MG63 (cell line): ENCODE measurements at regions not wholly inside any gene's neighbourhood (a gene's known extent, or its start where the extent isn't known, plus 50 kb on each side); places are given as distances from the start of the nearest gene placed in this dataset.

ENCODE experiments used
- DNase-seq: peaks from one replicate; pipeline ENCODE4 v3.0.0-alpha.2; 2020
- H3K27me3 ChIP-seq: fragments of 250-450 bp; sonication (Bioruptor Pico); 2 replicates; pipeline ENCODE4 v1.5.1; 2020; ENCODE audit warnings: mild to moderate bottlenecking, moderate library complexity
- H3K36me3 ChIP-seq: fragments of 250-450 bp; sonication (Bioruptor Pico); 2 replicates; pipeline ENCODE4 v1.5.1; 2020; ENCODE audit warnings: mild to moderate bottlenecking, moderate library complexity
- H3K4me3 ChIP-seq: fragments of 250-450 bp; sonication (Bioruptor Pico); 2 replicates; pipeline ENCODE4 v1.5.1; 2020; ENCODE audit warnings: mild to moderate bottlenecking, moderate library complexity
- H3K9me3 ChIP-seq: fragments of 250-450 bp; sonication (Bioruptor Pico); 2 replicates; pipeline ENCODE4 v1.5.1; 2020; ENCODE audit warnings: mild to moderate bottlenecking, moderate library complexity

GRCh38 chr4:103372002-103372558, 173.9 kb upstream of the CENPE start:
- Histone ChIP-seq H3K36me3 (no peaks in the 10 kb centered on the region), H3K9me3 (no peaks in the 10 kb centered on the region), H3K4me3 (no peak overlapping the region), H3K27me3 (no peaks in the 10 kb centered on the region)
- no peak for DNase-seq

GRCh38 chr4:103370336-103370735, 172.2 kb upstream of the CENPE start:
- no peak for DNase-seq
- Histone ChIP-seq H3K27me3 (no peaks in the 10 kb centered on the region), H3K9me3 (no peaks in the 10 kb centered on the region), H3K36me3 (no peaks in the 10 kb centered on the region), H3K4me3 (no peak overlapping the region)

DNA sequence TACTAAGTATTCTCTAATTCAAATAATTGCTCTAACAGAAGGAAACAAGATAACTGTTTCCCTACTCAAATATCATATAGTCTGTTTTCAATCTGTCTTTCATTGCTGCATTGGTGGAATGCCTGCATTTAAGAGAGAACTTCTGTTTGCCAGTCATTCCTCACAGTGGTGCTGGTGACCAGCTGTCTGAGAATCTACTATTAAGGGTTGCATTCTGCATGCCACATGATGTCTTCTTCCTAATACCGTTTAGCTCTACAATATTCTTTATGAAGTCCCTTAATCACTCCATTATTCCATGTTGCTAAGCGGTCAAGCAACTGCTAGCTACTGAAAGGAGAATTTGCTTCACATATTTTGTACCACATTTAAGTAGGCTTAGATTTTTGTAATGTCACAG, 167.1 kb upstream of the CENPE start:
- no peaks in the 10 kb centered on the region for H3K27me3 ChIP-seq
- H3K4me3 ChIP-seq: no peak overlapping the region
- H3K36me3 ChIP-seq: no peaks in the 10 kb centered on the region
- no peak for DNase-seq
- no peaks in the 10 kb centered on the region for H3K9me3 ChIP-seq

GRCh38 chr4:103364083-103364482, 165.9 kb upstream of the CENPE start:
- Histone ChIP-seq H3K4me3 (no peak overlapping the region), H3K9me3 (no peaks in the 10 kb centered on the region), H3K27me3 (no peaks in the 10 kb centered on the region), H3K36me3 (no peaks in the 10 kb centered on the region)
- DNase-seq: no peak

GRCh38 chr4:103361926-103362325, 163.8 kb upstream of the CENPE start:
- H3K4me3 ChIP-seq: no peak overlapping the region
- no peak for DNase-seq
- H3K36me3 ChIP-seq: no peaks in the 10 kb centered on the region
- H3K9me3 ChIP-seq: no peaks in the 10 kb centered on the region
- H3K27me3 ChIP-seq: no peaks in the 10 kb centered on the region

DNA sequence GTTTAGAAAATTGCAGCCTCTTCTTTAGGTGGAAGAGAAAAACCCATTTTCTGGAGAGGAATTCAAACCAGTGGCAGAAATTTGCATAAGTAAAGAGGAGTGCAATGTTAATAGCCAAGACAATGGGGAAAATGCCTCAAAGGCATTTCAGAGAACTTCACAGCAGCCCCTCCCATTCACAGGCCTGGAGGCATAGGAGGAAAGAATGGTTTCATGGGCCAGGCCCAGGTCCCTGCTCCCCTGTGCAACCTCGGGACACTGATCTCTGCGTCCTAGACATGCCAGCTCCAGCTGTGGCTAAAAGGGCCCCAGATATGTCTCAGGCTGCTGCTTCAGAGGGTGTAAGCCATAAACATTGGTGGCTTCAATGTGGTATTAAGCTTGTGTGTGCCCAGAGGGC, 161.8 kb upstream of the CENPE start:
- Histone ChIP-seq H3K9me3 (no peaks in the 10 kb centered on the region), H3K4me3 (no peak overlapping the region), H3K27me3 (no peaks in the 10 kb centered on the region), H3K36me3 (no peaks in the 10 kb centered on the region)
- no peak for DNase-seq

DNA sequence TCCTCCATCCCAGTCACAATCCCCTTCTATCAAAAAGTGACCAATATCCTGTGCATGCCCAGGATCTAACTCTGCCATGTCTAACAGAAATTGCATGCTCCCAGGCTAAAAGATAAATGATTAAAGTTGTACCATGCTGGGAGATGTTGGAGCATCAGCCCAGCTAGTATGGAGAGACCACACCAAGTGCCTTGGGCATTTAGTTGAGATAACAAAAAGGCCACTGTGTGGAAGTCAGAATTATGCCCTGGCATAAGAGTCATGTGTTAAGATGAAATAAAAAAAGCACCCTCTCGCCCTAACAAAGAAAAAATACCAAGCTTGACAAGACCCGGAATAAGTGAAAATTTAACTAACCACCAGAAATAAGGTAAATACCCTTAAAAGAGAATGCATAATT, 155.9 kb upstream of the CENPE start:
- Histone ChIP-seq H3K27me3 (no peaks in the 10 kb centered on the region), H3K36me3 (no peaks in the 10 kb centered on the region), H3K9me3 (no peaks in the 10 kb centered on the region), H3K4me3 (no peak overlapping the region)
- no peak for DNase-seq

- no peaks in the 10 kb centered on the region for H3K36me3 ChIP-seq
- no peaks in the 10 kb centered on the region for H3K9me3 ChIP-seq
- H3K27me3 ChIP-seq: no peaks in the 10 kb centered on the region
Observed at GRCh38 chr4:103329642-103330041, 131.5 kb upstream of the CENPE start.

DNA sequence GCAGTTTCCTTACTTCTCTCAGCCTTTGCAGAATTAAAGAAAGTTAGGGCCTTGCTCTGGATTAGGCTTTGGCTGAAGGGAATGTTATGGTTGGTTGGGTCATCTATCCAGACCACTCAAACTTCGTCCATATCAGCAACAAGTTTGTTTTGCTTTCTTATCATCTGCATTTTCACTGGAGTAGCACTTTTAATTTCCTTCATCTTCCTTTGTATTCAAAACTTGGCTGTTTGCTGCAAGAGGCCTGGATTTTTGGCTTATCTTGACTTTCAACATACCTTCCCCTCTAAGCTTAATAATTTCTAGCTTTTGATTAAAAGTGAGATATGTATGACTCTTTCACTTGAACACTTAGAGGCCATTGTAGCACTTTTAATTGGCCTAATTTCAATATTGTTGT, 126.7 kb upstream of the CENPE start:
- Histone ChIP-seq H3K4me3 (no peak overlapping the region), H3K36me3 (no peaks in the 10 kb centered on the region), H3K27me3 (no peaks in the 10 kb centered on the region), H3K9me3 (no peaks in the 10 kb centered on the region)
- no peak for DNase-seq

More at GRCh38 chr4:103329642-103330041, 131.5 kb upstream of the CENPE start:
- H3K4me3 ChIP-seq: no peak overlapping the region
- no peak for DNase-seq

DNA sequence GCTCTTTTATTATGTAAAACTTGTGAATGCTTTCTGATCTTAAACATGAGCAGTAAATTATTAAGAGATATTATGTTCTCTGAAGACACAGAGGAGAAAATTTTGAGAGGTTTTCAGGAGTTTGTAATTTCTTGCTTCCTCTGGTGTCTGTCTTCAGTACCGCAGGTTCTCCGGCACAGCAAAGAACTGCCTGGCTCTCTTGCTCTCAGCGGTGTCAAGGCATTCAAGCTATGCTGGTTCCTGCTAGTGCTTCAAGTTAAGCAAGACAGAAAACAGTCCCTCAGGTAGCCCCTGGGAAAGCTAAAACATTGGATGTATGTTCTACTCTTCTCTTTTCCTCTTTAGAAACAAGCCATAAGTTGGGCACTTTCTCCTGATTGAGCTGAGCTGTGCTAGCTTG, 120.2 kb upstream of the CENPE start:
- Histone ChIP-seq H3K4me3 (no peak overlapping the region), H3K27me3 (no peaks in the 10 kb centered on the region), H3K9me3 (no peaks in the 10 kb centered on the region; the same call in 1 of the 2 replicates), H3K36me3 (no peaks in the 10 kb centered on the region)
- no peak for DNase-seq

GRCh38 chr4:103308248-103308561, 110.1 kb upstream of the CENPE start:
- no peaks in the 10 kb centered on the region for H3K9me3 ChIP-seq

DNA sequence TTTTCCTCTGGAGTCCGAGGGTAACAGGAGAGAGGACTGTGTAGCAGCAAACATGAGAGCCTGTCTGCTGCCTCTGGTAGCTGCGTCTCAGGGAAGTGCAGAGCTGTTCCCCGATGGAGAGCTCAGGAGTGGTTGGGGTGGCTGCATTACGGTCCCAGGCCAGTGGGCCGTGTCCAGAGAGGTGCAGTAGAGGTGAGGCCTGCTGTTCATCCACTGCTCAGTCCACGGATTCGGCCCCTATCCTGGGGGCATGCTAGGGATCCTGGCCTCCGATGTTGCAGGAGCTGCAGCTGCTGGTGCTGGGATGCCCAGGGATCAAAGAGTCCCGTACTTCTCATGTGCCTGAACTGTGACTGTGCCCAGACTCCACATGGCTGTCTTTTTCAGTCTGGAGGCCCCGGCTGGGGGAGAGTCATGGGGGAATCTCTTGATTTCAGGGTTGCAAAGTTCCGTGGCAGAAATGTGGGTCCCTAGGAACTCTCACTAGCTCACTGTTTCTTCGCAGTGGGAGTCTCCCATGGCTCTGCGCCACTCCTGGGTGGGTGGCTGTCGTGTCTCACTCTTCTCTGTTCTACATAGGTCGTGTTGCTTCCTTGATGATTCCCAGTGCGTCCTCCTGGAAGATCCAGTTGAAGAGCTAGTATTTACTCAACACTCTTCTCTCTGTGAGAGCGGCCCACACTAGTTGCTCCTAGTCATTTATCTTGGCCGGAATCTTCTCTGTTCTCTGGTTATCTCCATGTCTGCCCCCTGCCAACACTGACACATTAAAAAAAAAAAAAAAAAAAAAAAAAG, 109.5 kb upstream of the CENPE start:
- H3K4me3 ChIP-seq: no peak overlapping the region
- H3K9me3 ChIP-seq: no peaks in the 10 kb centered on the region
- no peak for DNase-seq
- no peaks in the 10 kb centered on the region for H3K27me3 ChIP-seq
- no peaks in the 10 kb centered on the region for H3K36me3 ChIP-seq

More at GRCh38 chr4:103308248-103308561, 110.1 kb upstream of the CENPE start:
- no peak for DNase-seq
- Histone ChIP-seq H3K4me3 (no peak overlapping the region), H3K27me3 (no peaks in the 10 kb centered on the region), H3K36me3 (no peaks in the 10 kb centered on the region)

DNA sequence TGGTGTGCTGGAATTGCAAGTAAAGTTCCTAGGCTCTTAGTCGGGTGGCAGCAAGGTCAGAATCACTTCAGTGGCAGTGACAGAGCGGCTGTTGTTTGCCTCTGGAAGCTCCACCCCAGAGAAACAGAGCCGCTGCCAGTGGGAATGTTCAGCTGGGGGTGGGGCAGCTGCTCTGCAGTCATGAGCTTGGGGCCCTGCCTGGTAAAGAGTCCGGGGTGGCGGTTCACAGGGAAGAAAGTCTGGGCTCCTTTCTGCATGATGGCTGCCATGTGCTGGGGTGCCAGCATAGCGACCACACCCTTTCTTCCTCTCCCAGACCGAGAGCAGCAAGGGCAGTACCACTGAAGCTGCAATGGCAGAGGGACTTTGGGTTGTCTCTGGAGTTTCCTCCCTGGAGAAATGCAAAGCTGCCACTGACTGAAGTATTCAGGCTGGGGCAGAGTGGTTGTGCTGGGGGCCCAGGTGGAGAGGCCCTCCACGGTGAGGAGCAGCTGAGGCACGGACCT, 108.8 kb upstream of the CENPE start:
- H3K27me3 ChIP-seq: no peaks in the 10 kb centered on the region
- H3K9me3 ChIP-seq: no peaks in the 10 kb centered on the region
- no peak overlapping the region for H3K4me3 ChIP-seq
- H3K36me3 ChIP-seq: no peaks in the 10 kb centered on the region
- no peak for DNase-seq

- no peaks in the 10 kb centered on the region for H3K36me3 ChIP-seq
- H3K4me3 ChIP-seq: no peak overlapping the region
- H3K9me3 ChIP-seq: no peaks in the 10 kb centered on the region
- no peak for DNase-seq
- H3K27me3 ChIP-seq: no peaks in the 10 kb centered on the region
Observed at GRCh38 chr4:103305355-103305754, 107.2 kb upstream of the CENPE start.

DNA sequence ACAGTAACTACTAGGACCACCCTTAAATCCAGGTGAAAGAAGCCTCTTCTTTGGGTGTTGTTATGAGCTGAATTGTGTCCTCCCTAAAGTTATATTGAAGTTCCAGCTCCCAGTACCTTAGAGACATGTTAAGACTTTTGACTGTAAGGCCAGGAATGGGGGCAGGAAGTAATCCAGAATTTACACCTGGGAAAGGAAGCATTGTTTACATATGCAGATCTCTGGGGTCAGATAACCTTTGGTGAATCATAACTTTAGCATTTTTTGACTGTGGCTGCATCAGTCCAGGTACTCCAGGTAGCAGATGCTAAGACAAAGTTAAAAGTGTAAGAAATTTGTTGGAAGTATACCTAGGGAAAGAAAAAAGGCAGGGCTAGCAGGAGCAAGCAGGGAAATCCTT, 104.9 kb upstream of the CENPE start:
- H3K27me3 ChIP-seq: no peaks in the 10 kb centered on the region
- no peak overlapping the region for H3K4me3 ChIP-seq
- no peaks in the 10 kb centered on the region for H3K36me3 ChIP-seq
- no peak for DNase-seq
- H3K9me3 ChIP-seq: no peaks in the 10 kb centered on the region

- no peak overlapping the region for H3K4me3 ChIP-seq
- DNase-seq: no peak
- no peaks in the 10 kb centered on the region for H3K27me3 ChIP-seq
- H3K36me3 ChIP-seq: no peaks in the 10 kb centered on the region
- H3K9me3 ChIP-seq: no peaks in the 10 kb centered on the region
Observed at GRCh38 chr4:103292959-103293358, 94.8 kb upstream of the CENPE start.

- no peaks in the 10 kb centered on the region for H3K36me3 ChIP-seq
- DNase-seq: no peak
- no peak overlapping the region for H3K4me3 ChIP-seq
- H3K9me3 ChIP-seq: no peaks in the 10 kb centered on the region
- H3K27me3 ChIP-seq: no peaks in the 10 kb centered on the region
Observed at GRCh38 chr4:103292373-103292772, 94.2 kb upstream of the CENPE start.

GRCh38 chr4:103289186-103289585, 91.0 kb upstream of the CENPE start:
- H3K36me3 ChIP-seq: no peaks in the 10 kb centered on the region
- H3K4me3 ChIP-seq: no peak overlapping the region
- no peak for DNase-seq
- H3K9me3 ChIP-seq: no peaks in the 10 kb centered on the region
- H3K27me3 ChIP-seq: no peaks in the 10 kb centered on the region
